GM23338 (cell line): ENCODE measurements at regions not wholly inside any gene's neighbourhood (a gene's known extent, or its start where the extent isn't known, plus 50 kb on each side); places are given as distances from the start of the nearest gene placed in this dataset.

Experiments used
- ATAC-seq: fragments of 200-7000 bp; cut with Tn5 transposase; 3 replicates; pipeline ENCODE4 v1.9.1; 2020
- DNase-seq: peaks from one replicate; pipeline ENCODE4 v3.0.0-alpha.2; 2015; ENCODE audit warnings: low spot score
- H2AFZ ChIP-seq: fragments of 200-600 bp; sonication (generic); 2 replicates; pipeline ENCODE4 v1.8.0; 2016; ENCODE audit warnings: antibody characterized with exemption, mild to moderate bottlenecking, moderate library complexity
- H3F3A ChIP-seq: fragments of 200-600 bp; sonication (generic); replicated peaks from 2 replicates; pipeline ENCODE4 v1.8.0; 2017; ENCODE audit warnings: antibody characterized with exemption, mixed run types, low read depth
- H3K27ac ChIP-seq: fragments of 200-600 bp; sonication (generic); 2 replicates; pipeline ENCODE4 v1.6.1; 2016; ENCODE audit warnings: low read depth
- H3K27me3 ChIP-seq: fragments of 200-600 bp; sonication (generic); 2 replicates; pipeline ENCODE4 v1.8.0; 2016; ENCODE audit warnings: mild to moderate bottlenecking, mixed run types, moderate library complexity; ENCODE audit not compliant: insufficient read depth
- H3K36me3 ChIP-seq: fragments of 200-600 bp; sonication (generic); 2 replicates; pipeline ENCODE4 v1.8.0; 2016; ENCODE audit warnings: mild to moderate bottlenecking; ENCODE audit not compliant: insufficient read depth
- H3K4me1 ChIP-seq: fragments of 200-600 bp; sonication (generic); 2 replicates; pipeline ENCODE4 v1.8.0; 2016; ENCODE audit warnings: mild to moderate bottlenecking, moderate library complexity; ENCODE audit not compliant: insufficient read depth
- H3K4me2 ChIP-seq: fragments of 200-600 bp; sonication (generic); 2 replicates; pipeline ENCODE4 v1.7.1; 2017; ENCODE audit warnings: mixed run types
- H3K4me3 ChIP-seq: fragments of 200-600 bp; sonication (generic); 2 replicates; pipeline ENCODE4 v1.6.1; 2016; ENCODE audit warnings: mixed run types
- H3K79me2 ChIP-seq: fragments of 200-600 bp; sonication (generic); replicated peaks from 2 replicates; pipeline ENCODE4 v1.8.0; 2017; ENCODE audit warnings: mild to moderate bottlenecking; ENCODE audit not compliant: insufficient read depth
- H3K9me2 ChIP-seq: fragments of 200-600 bp; sonication (generic); 2 replicates; pipeline ENCODE4 v1.8.0; 2017; ENCODE audit not compliant: insufficient read depth
- H4K20me1 ChIP-seq: fragments of 200-600 bp; sonication (generic); replicated peaks from 2 replicates; pipeline ENCODE4 v1.8.0; 2017; ENCODE audit warnings: mild to moderate bottlenecking; ENCODE audit not compliant: insufficient read depth
- H3K27ac Mint-ChIP-seq: 2 replicates; pipeline ENCODE4 v1.8.0; 2020; ENCODE audit warnings: inconsistent platforms, mild to moderate bottlenecking, moderate library complexity, mixed read lengths
- H3K27me3 Mint-ChIP-seq: 3 replicates; pipeline ENCODE4 v1.8.0; 2022; ENCODE audit warnings: low read depth, mild to moderate bottlenecking, moderate library complexity, mixed read lengths, inconsistent platforms; ENCODE audit not compliant: insufficient read depth, poor library complexity
- H3K36me3 Mint-ChIP-seq: 3 replicates; pipeline ENCODE4 v1.8.0; 2021; ENCODE audit warnings: low read depth, mild to moderate bottlenecking, inconsistent platforms, moderate library complexity, mixed read lengths
- H3K4me1 Mint-ChIP-seq: 3 replicates; pipeline ENCODE4 v1.8.0; 2020; ENCODE audit warnings: mild to moderate bottlenecking, inconsistent platforms, mixed read lengths
- H3K4me3 Mint-ChIP-seq: 3 replicates; pipeline ENCODE4 v1.8.0; 2021; ENCODE audit warnings: moderate library complexity, mild to moderate bottlenecking, inconsistent platforms, mixed read lengths
- H3K9me3 Mint-ChIP-seq: 3 replicates; pipeline ENCODE4 v1.8.0; 2020; ENCODE audit warnings: moderate library complexity, mild to moderate bottlenecking, inconsistent platforms, mixed read lengths
- CREB1 ChIP-seq: fragments of 250-450 bp; sonication (Bioruptor Pico); IDR thresholded peaks from 2 replicates; pipeline ENCODE4 v1.5.0; 2020; ENCODE audit warnings: low read depth, mild to moderate bottlenecking, moderate library complexity
- EZH2 ChIP-seq: fragments of 200-600 bp; sonication (generic); IDR thresholded peaks from one replicate; pipeline ENCODE4 v1.8.0; 2017; ENCODE audit warnings: antibody characterized with exemption, mild to moderate bottlenecking, low read depth; ENCODE audit not compliant: unreplicated experiment
- EZH2phosphoT487 ChIP-seq: fragments of 200-600 bp; sonication (generic); IDR thresholded peaks from one replicate; pipeline ENCODE4 v1.8.1; 2018; ENCODE audit warnings: antibody characterized with exemption; ENCODE audit not compliant: unreplicated experiment
- JUNB ChIP-seq: IDR thresholded peaks from one replicate; pipeline ENCODE4 v1.6.1; 2016; ENCODE audit warnings: antibody characterized with exemption; ENCODE audit not compliant: unreplicated experiment
- NANOG ChIP-seq: IDR thresholded peaks from 2 replicates; pipeline ENCODE4 v1.6.1; 2016; ENCODE audit warnings: antibody characterized with exemption, borderline replicate concordance
- POLR2AphosphoS5 ChIP-seq: IDR thresholded peaks from 2 replicates; pipeline ENCODE4 v1.6.1; 2016; ENCODE audit warnings: antibody characterized with exemption, low read depth
- STAT1 ChIP-seq: IDR thresholded peaks from one replicate; pipeline ENCODE4 v1.6.1; 2016; ENCODE audit warnings: antibody characterized with exemption; ENCODE audit not compliant: unreplicated experiment
- ZNF114 ChIP-seq: fragments of 250-450 bp; sonication (Bioruptor Pico); IDR thresholded peaks from 2 replicates; pipeline ENCODE4 v1.5.0; 2020; ENCODE audit warnings: mild to moderate bottlenecking, moderate library complexity
- ZNF331 ChIP-seq: fragments of 250-450 bp; sonication (Bioruptor Pico); IDR thresholded peaks from 2 replicates; pipeline ENCODE4 v1.5.0; 2020; ENCODE audit warnings: low read depth, mild to moderate bottlenecking, moderate library complexity
- TF ChIP-seq, protein P1 (sequence below), 2 experiments: fragments of 200-600 bp in 1 of 2; sonication (generic) in 1 of 2; conservative IDR thresholded peaks; 2 replicates each; pipeline versions ENCODE4 v1.5.1 to v1.6.1; 2016 to 2017; ENCODE audit warnings: antibody characterized with exemption in 2 of 2, low read depth in 2 of 2, mild to moderate bottlenecking in 2 of 2, moderate library complexity in 1 of 2
- TF ChIP-seq, protein P2 (sequence below): IDR thresholded peaks from 2 replicates; pipeline ENCODE4 v1.6.1; 2016; ENCODE audit warnings: antibody characterized with exemption
- TF ChIP-seq, protein P3 (sequence below): fragments of 250-450 bp; sonication (Bioruptor Pico); IDR thresholded peaks from 2 replicates; pipeline ENCODE4 v1.5.0; 2020; ENCODE audit warnings: mild to moderate bottlenecking, moderate library complexity
- TF ChIP-seq, protein P4 (sequence below): IDR thresholded peaks from one replicate; pipeline ENCODE4 v1.6.1; 2018; ENCODE audit warnings: antibody characterized with exemption; ENCODE audit not compliant: unreplicated experiment

DNA sequence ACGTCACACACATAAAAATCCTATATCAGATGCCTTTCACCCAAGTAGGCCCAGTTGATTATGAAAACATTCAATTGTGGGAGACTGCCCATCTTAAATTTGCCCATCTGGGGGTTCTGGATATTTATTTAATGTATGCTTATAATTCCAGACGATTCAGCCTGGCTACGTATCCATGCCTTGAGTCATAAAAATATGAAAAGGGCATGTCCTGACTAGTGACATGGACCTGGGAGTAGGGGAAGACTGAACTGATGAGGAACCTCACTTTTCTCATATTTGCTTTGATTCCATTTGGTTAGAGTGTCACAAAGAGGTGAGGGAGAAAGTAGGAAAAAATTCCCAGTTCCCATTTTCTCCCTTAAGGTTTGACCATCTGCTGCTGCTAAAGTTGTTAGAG, 122.5 kb upstream of the GNAO1 start:
- H3K79me2 ChIP-seq: no peaks in the 10 kb centered on the region

More for the DNA sequence above, 122.5 kb upstream of the GNAO1 start:
- no peak overlapping the region for H3K4me2 ChIP-seq
- H3F3A ChIP-seq: no peaks in the 10 kb centered on the region
- H3K4me1 ChIP-seq: peaks cover 5% of the 10 kb centered on the region; the same call in 1 of the 2 replicates
- H2AFZ ChIP-seq: no peak overlapping the region
- Mint-ChIP-seq H3K9me3 (no peaks in the 10 kb centered on the region), H3K4me1 (peaks cover 4% of the 10 kb centered on the region), H3K27me3 (peaks cover 2% of the 10 kb centered on the region), H3K36me3 (no peaks in the 10 kb centered on the region), H3K4me3 (no peak overlapping the region), H3K27ac (no peak overlapping the region)
- H3K36me3 ChIP-seq: no peaks in the 10 kb centered on the region
- no peak overlapping the region for H3K27ac ChIP-seq
- no peaks in the 10 kb centered on the region for H3K27me3 ChIP-seq
- no peak overlapping the region for H3K4me3 ChIP-seq
- ATAC-seq (no peak), DNase-seq (no peak)
- no peak for TF ChIP-seq CREB1 (CRISPR knock-in tag)
- TF ChIP-seq STAT1: no peak
- no peak for TF ChIP-seq EZH2
- TF ChIP-seq, protein P1, sequence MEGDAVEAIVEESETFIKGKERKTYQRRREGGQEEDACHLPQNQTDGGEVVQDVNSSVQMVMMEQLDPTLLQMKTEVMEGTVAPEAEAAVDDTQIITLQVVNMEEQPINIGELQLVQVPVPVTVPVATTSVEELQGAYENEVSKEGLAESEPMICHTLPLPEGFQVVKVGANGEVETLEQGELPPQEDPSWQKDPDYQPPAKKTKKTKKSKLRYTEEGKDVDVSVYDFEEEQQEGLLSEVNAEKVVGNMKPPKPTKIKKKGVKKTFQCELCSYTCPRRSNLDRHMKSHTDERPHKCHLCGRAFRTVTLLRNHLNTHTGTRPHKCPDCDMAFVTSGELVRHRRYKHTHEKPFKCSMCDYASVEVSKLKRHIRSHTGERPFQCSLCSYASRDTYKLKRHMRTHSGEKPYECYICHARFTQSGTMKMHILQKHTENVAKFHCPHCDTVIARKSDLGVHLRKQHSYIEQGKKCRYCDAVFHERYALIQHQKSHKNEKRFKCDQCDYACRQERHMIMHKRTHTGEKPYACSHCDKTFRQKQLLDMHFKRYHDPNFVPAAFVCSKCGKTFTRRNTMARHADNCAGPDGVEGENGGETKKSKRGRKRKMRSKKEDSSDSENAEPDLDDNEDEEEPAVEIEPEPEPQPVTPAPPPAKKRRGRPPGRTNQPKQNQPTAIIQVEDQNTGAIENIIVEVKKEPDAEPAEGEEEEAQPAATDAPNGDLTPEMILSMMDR (conservative IDR thresholded peaks at IDR 0.05; ENCODE audit: low read depth in 2 of 2): no peak
- no peak for TF ChIP-seq ZNF114 (CRISPR knock-in tag)
- TF ChIP-seq, protein P2, sequence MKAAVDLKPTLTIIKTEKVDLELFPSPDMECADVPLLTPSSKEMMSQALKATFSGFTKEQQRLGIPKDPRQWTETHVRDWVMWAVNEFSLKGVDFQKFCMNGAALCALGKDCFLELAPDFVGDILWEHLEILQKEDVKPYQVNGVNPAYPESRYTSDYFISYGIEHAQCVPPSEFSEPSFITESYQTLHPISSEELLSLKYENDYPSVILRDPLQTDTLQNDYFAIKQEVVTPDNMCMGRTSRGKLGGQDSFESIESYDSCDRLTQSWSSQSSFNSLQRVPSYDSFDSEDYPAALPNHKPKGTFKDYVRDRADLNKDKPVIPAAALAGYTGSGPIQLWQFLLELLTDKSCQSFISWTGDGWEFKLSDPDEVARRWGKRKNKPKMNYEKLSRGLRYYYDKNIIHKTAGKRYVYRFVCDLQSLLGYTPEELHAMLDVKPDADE: no peak
- TF ChIP-seq NANOG: no peak
- TF ChIP-seq, protein P3, sequence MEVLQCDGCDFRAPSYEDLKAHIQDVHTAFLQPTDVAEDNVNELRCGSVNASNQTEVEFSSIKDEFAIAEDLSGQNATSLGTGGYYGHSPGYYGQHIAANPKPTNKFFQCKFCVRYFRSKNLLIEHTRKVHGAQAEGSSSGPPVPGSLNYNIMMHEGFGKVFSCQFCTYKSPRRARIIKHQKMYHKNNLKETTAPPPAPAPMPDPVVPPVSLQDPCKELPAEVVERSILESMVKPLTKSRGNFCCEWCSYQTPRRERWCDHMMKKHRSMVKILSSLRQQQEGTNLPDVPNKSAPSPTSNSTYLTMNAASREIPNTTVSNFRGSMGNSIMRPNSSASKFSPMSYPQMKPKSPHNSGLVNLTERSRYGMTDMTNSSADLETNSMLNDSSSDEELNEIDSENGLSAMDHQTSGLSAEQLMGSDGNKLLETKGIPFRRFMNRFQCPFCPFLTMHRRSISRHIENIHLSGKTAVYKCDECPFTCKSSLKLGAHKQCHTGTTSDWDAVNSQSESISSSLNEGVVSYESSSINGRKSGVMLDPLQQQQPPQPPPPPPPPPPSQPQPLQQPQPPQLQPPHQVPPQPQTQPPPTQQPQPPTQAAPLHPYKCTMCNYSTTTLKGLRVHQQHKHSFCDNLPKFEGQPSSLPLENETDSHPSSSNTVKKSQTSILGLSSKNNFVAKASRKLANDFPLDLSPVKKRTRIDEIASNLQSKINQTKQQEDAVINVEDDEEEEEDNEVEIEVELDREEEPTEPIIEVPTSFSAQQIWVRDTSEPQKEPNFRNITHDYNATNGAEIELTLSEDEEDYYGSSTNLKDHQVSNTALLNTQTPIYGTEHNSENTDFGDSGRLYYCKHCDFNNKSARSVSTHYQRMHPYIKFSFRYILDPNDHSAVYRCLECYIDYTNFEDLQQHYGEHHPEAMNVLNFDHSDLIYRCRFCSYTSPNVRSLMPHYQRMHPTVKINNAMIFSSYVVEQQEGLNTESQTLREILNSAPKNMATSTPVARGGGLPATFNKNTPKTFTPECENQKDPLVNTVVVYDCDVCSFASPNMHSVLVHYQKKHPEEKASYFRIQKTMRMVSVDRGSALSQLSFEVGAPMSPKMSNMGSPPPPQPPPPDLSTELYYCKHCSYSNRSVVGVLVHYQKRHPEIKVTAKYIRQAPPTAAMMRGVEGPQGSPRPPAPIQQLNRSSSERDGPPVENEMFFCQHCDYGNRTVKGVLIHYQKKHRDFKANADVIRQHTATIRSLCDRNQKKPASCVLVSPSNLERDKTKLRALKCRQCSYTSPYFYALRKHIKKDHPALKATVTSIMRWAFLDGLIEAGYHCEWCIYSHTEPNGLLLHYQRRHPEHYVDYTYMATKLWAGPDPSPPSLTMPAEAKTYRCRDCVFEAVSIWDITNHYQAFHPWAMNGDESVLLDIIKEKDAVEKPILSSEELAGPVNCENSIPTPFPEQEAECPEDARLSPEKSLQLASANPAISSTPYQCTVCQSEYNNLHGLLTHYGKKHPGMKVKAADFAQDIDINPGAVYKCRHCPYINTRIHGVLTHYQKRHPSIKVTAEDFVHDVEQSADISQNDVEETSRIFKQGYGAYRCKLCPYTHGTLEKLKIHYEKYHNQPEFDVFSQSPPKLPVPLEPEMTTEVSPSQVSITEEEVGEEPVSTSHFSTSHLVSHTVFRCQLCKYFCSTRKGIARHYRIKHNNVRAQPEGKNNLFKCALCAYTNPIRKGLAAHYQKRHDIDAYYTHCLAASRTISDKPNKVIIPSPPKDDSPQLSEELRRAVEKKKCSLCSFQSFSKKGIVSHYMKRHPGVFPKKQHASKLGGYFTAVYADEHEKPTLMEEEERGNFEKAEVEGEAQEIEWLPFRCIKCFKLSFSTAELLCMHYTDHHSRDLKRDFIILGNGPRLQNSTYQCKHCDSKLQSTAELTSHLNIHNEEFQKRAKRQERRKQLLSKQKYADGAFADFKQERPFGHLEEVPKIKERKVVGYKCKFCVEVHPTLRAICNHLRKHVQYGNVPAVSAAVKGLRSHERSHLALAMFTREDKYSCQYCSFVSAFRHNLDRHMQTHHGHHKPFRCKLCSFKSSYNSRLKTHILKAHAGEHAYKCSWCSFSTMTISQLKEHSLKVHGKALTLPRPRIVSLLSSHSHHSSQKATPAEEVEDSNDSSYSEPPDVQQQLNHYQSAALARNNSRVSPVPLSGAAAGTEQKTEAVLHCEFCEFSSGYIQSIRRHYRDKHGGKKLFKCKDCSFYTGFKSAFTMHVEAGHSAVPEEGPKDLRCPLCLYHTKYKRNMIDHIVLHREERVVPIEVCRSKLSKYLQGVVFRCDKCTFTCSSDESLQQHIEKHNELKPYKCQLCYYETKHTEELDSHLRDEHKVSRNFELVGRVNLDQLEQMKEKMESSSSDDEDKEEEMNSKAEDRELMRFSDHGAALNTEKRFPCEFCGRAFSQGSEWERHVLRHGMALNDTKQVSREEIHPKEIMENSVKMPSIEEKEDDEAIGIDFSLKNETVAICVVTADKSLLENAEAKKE (CRISPR knock-in tag): no peak
- no peak for TF ChIP-seq EZH2phosphoT487
- no peak for TF ChIP-seq ZNF331
- TF ChIP-seq, protein P4, sequence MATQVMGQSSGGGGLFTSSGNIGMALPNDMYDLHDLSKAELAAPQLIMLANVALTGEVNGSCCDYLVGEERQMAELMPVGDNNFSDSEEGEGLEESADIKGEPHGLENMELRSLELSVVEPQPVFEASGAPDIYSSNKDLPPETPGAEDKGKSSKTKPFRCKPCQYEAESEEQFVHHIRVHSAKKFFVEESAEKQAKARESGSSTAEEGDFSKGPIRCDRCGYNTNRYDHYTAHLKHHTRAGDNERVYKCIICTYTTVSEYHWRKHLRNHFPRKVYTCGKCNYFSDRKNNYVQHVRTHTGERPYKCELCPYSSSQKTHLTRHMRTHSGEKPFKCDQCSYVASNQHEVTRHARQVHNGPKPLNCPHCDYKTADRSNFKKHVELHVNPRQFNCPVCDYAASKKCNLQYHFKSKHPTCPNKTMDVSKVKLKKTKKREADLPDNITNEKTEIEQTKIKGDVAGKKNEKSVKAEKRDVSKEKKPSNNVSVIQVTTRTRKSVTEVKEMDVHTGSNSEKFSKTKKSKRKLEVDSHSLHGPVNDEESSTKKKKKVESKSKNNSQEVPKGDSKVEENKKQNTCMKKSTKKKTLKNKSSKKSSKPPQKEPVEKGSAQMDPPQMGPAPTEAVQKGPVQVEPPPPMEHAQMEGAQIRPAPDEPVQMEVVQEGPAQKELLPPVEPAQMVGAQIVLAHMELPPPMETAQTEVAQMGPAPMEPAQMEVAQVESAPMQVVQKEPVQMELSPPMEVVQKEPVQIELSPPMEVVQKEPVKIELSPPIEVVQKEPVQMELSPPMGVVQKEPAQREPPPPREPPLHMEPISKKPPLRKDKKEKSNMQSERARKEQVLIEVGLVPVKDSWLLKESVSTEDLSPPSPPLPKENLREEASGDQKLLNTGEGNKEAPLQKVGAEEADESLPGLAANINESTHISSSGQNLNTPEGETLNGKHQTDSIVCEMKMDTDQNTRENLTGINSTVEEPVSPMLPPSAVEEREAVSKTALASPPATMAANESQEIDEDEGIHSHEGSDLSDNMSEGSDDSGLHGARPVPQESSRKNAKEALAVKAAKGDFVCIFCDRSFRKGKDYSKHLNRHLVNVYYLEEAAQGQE: no peak
- no peak for TF ChIP-seq POLR2AphosphoS5
- no peak for TF ChIP-seq JUNB
- peaks cover 9% of the 10 kb centered on the region; the same call in 1 of the 2 replicates for H3K9me2 ChIP-seq
- H4K20me1 ChIP-seq: no peaks in the 10 kb centered on the region
